Endodermal cell (in vitro differentiated cells): ENCODE measurements at regions not wholly inside any gene's neighbourhood (a gene's known extent, or its start where the extent isn't known, plus 50 kb on each side); places are given as distances from the start of the nearest gene placed in this dataset.

Source experiments
- DNase-seq: peaks from one replicate; pipeline ENCODE4 v3.0.0-alpha.2; 2017
- H3K27ac ChIP-seq: 2 replicates; pipeline ENCODE4 v1.5.1; 2013; ENCODE audit warnings: mild to moderate bottlenecking, low read depth, low read length, moderate library complexity
- H3K27me3 ChIP-seq: 2 replicates; pipeline ENCODE4 v1.6.1; 2013; ENCODE audit warnings: mild to moderate bottlenecking, low read length, moderate library complexity; ENCODE audit not compliant: insufficient read depth, control insufficient read depth, poor library complexity, severe bottlenecking
- H3K36me3 ChIP-seq: 2 replicates; pipeline ENCODE4 v1.7.0; 2013; ENCODE audit warnings: mild to moderate bottlenecking, low read length, moderate library complexity; ENCODE audit not compliant: control insufficient read depth, insufficient read depth
- H3K4me1 ChIP-seq: one replicate; pipeline ENCODE4 v1.7.0; 2013; ENCODE audit warnings: low read length; ENCODE audit not compliant: control insufficient read depth, insufficient read depth
- H3K4me3 ChIP-seq: 2 replicates; pipeline ENCODE4 v1.5.1; 2013; ENCODE audit warnings: mild to moderate bottlenecking, low read length, moderate library complexity
- H3K9ac ChIP-seq: 2 replicates; pipeline ENCODE4 v1.6.1; 2013; ENCODE audit warnings: mild to moderate bottlenecking, low read length, moderate library complexity; ENCODE audit not compliant: poor library complexity, severe bottlenecking; ENCODE audit errors: extremely low read depth
- H3K9me3 ChIP-seq: 2 replicates; pipeline ENCODE4 v1.6.1; 2013; ENCODE audit warnings: mild to moderate bottlenecking, low read length, moderate library complexity; ENCODE audit not compliant: control insufficient read depth
- H3K27ac Mint-ChIP-seq: 2 replicates; pipeline ENCODE4 v1.8.0; 2020; ENCODE audit warnings: mixed read lengths
- H3K27me3 Mint-ChIP-seq: 2 replicates; pipeline ENCODE4 v1.8.0; 2021; ENCODE audit warnings: mild to moderate bottlenecking, mixed read lengths; ENCODE audit not compliant: insufficient read depth
- H3K36me3 Mint-ChIP-seq: 2 replicates; pipeline ENCODE4 v1.8.0; 2020; ENCODE audit warnings: low read depth, mixed read lengths
- H3K4me1 Mint-ChIP-seq: 2 replicates; pipeline ENCODE4 v1.8.0; 2020; ENCODE audit warnings: mixed read lengths
- H3K4me3 Mint-ChIP-seq: 2 replicates; pipeline ENCODE4 v1.8.0; 2020; ENCODE audit warnings: mild to moderate bottlenecking, moderate library complexity, mixed read lengths
- H3K9me3 Mint-ChIP-seq: 2 replicates; pipeline ENCODE4 v1.8.0; 2020; ENCODE audit warnings: mild to moderate bottlenecking, mixed read lengths
- CTCF ChIP-seq: fragments of 200-600 bp; sonication (generic); conservative IDR thresholded peaks from 2 replicates; pipeline ENCODE4 v1.5.0; 2021; ENCODE audit warnings: antibody characterized with exemption, mild to moderate bottlenecking
- WGBS, 2 experiments: methylation state at CpG; one replicate each; pipeline versions ENCODE4 v1.1.5 to v1.1.7; 2013; ENCODE audit warnings: missing lambda C conversion rate in 2 of 2, mixed read lengths in 1 of 2; ENCODE audit not compliant: insufficient coverage in 1 of 2, insufficient read length in 1 of 2; 5-methylcytosine and 5-hydroxymethylcytosine counted together

GRCh38 chr2:144935191-144935590 lies 415.3 kb upstream of the ZEB2 start:
- H3K27me3 ChIP-seq, result no peaks in the 10 kb centered on the region
- no peaks in the 10 kb centered on the region for H3K36me3 ChIP-seq
- DNase-seq, result no peak
- WGBS, 2 experiments, result 86 to 89% methylated on average over 5 of the region's 5 CpGs
- no peaks in the 10 kb centered on the region for H3K9me3 ChIP-seq
- no peaks in the 10 kb centered on the region for H3K4me1 ChIP-seq
- Mint-ChIP-seq H3K9me3 (no peaks in the 10 kb centered on the region), H3K36me3 (no peaks in the 10 kb centered on the region), H3K27me3 (no peaks in the 10 kb centered on the region), H3K27ac (no peak overlapping the region), H3K4me3 (no peak overlapping the region), H3K4me1 (peaks cover 1% of the 10 kb centered on the region)
- no peak overlapping the region for H3K27ac ChIP-seq
- H3K9ac ChIP-seq, result no peak overlapping the region
- no peak overlapping the region for H3K4me3 ChIP-seq
- no peak for TF ChIP-seq CTCF

- H3K27ac ChIP-seq, result no peak overlapping the region
- H3K4me1 Mint-ChIP-seq, result no peaks in the 10 kb centered on the region
- DNase-seq, result no peak
- no peak for TF ChIP-seq CTCF
- peaks cover 4% of the 10 kb centered on the region for H3K9me3 Mint-ChIP-seq
- H3K27me3 Mint-ChIP-seq, result no peaks in the 10 kb centered on the region
- no peaks in the 10 kb centered on the region for H3K36me3 ChIP-seq
- H3K27me3 ChIP-seq, result no peaks in the 10 kb centered on the region
- no peaks in the 10 kb centered on the region for H3K36me3 Mint-ChIP-seq
- H3K27ac Mint-ChIP-seq, result no peak overlapping the region
- H3K9me3 ChIP-seq, result peaks cover 3% of the 10 kb centered on the region
- H3K4me3 ChIP-seq, result no peak overlapping the region
- no peak overlapping the region for H3K4me3 Mint-ChIP-seq
- no peaks in the 10 kb centered on the region for H3K4me1 ChIP-seq
- no peak overlapping the region for H3K9ac ChIP-seq
These were observed 412.0 kb upstream of the ZEB2 start for GRCh38 chr2:144931960-144932359.

GRCh38 chr2:144931480-144931879 lies 411.6 kb upstream of the ZEB2 start:
- peaks cover 4% of the 10 kb centered on the region for H3K9me3 Mint-ChIP-seq
- H3K4me1 Mint-ChIP-seq, result no peaks in the 10 kb centered on the region
- DNase-seq, result no peak
- Histone ChIP-seq H3K4me3 (no peak overlapping the region), H3K27me3 (no peaks in the 10 kb centered on the region), H3K4me1 (no peaks in the 10 kb centered on the region), H3K27ac (no peak overlapping the region), H3K9ac (no peak overlapping the region), H3K36me3 (no peaks in the 10 kb centered on the region), H3K9me3 (peaks cover 3% of the 10 kb centered on the region)
- H3K27me3 Mint-ChIP-seq, result no peaks in the 10 kb centered on the region
- H3K4me3 Mint-ChIP-seq, result no peak overlapping the region
- no peaks in the 10 kb centered on the region for H3K36me3 Mint-ChIP-seq
- TF ChIP-seq CTCF, result no peak
- no peak overlapping the region for H3K27ac Mint-ChIP-seq
- 100% methylated on average over 1 of the region's 1 CpG; no CpG with 5 or more reads in 1 of the 2 experiments for WGBS, 2 experiments
